H9 (cell line): ENCODE measurements at regions not wholly inside any gene's neighbourhood (a gene's known extent, or its start where the extent isn't known, plus 50 kb on each side); places are given as distances from the start of the nearest gene placed in this dataset.

Experiments used
- DNase-seq: peaks from one replicate; pipeline ENCODE4 v3.0.0-alpha.2; 2017
- H2AFZ ChIP-seq: one replicate; pipeline ENCODE4 v1.6.1; 2013; ENCODE audit warnings: mild to moderate bottlenecking, low read length, control low read depth, moderate library complexity
- H2AK5ac ChIP-seq: 2 replicates; pipeline ENCODE4 v1.6.1; 2013; ENCODE audit warnings: low read length, control low read depth, mixed read lengths; ENCODE audit not compliant: insufficient read length
- H2BK120ac ChIP-seq: one replicate; pipeline ENCODE4 v1.6.1; 2013; ENCODE audit warnings: low read depth, mild to moderate bottlenecking, low read length, control low read depth, inconsistent platforms; ENCODE audit not compliant: poor library complexity, severe bottlenecking
- H2BK12ac ChIP-seq: 2 replicates; pipeline ENCODE4 v1.6.1; 2013; ENCODE audit warnings: low read length, control low read depth, mixed read lengths, low read depth; ENCODE audit not compliant: insufficient read length
- H2BK15ac ChIP-seq: 2 replicates; pipeline ENCODE4 v1.6.1; 2013; ENCODE audit warnings: low read depth, low read length, control low read depth
- H2BK20ac ChIP-seq: one replicate; pipeline ENCODE4 v1.6.1; 2013; ENCODE audit warnings: low read depth, mild to moderate bottlenecking, low read length, control low read depth, inconsistent platforms; ENCODE audit not compliant: poor library complexity, severe bottlenecking
- H2BK5ac ChIP-seq: 2 replicates; pipeline ENCODE4 v1.6.1; 2013; ENCODE audit warnings: low read length, control low read depth, mixed read lengths; ENCODE audit not compliant: insufficient read length
- H3K14ac ChIP-seq: 2 replicates; pipeline ENCODE4 v1.6.1; 2013; ENCODE audit warnings: low read length, control low read depth; ENCODE audit not compliant: insufficient read depth
- H3K18ac ChIP-seq: 2 replicates; pipeline ENCODE4 v1.6.1; 2013; ENCODE audit warnings: low read depth, mild to moderate bottlenecking, mixed read lengths, low read length, control low read depth; ENCODE audit not compliant: insufficient read length
- H3K23ac ChIP-seq: 2 replicates; pipeline ENCODE4 v1.6.1; 2013; ENCODE audit warnings: low read length, control low read depth, mixed read lengths, low read depth; ENCODE audit not compliant: insufficient read length
- H3K23me2 ChIP-seq: 2 replicates; pipeline ENCODE4 v1.6.1; 2013; ENCODE audit warnings: low read depth, mild to moderate bottlenecking, mixed read lengths, low read length, control low read depth; ENCODE audit not compliant: insufficient read length, poor library complexity, severe bottlenecking
- H3K27ac ChIP-seq: 2 replicates; pipeline ENCODE4 v1.5.1; 2013; ENCODE audit warnings: low read length, control low read depth, mixed read lengths, low read depth; ENCODE audit not compliant: insufficient read length
- H3K27me3 ChIP-seq: 2 replicates; pipeline ENCODE4 v1.6.1; 2013; ENCODE audit warnings: low read length, control low read depth, inconsistent platforms; ENCODE audit not compliant: insufficient read depth
- H3K4ac ChIP-seq: 2 replicates; pipeline ENCODE4 v1.6.1; 2013; ENCODE audit warnings: low read depth, mild to moderate bottlenecking, control low read depth, inconsistent platforms, low read length, moderate library complexity
- H3K4me1 ChIP-seq: 2 replicates; pipeline ENCODE4 v1.6.1; 2013; ENCODE audit warnings: low read length, control low read depth, inconsistent platforms; ENCODE audit not compliant: insufficient read depth
- H3K4me2 ChIP-seq: 2 replicates; pipeline ENCODE4 v1.6.1; 2013; ENCODE audit warnings: low read length, control low read depth, mixed read lengths; ENCODE audit not compliant: insufficient read length, insufficient read depth
- H3K56ac ChIP-seq: 2 replicates; pipeline ENCODE4 v1.6.1; 2013; ENCODE audit warnings: low read depth, mild to moderate bottlenecking, mixed read lengths, low read length, control low read depth; ENCODE audit not compliant: insufficient read length
- H3K79me1 ChIP-seq: 2 replicates; pipeline ENCODE4 v1.6.1; 2013; ENCODE audit warnings: low read depth, mild to moderate bottlenecking, moderate library complexity, low read length, control low read depth, inconsistent platforms; ENCODE audit not compliant: insufficient read depth, poor library complexity, severe bottlenecking
- H3K79me2 ChIP-seq: 2 replicates; pipeline ENCODE4 v1.6.1; 2013; ENCODE audit warnings: low read length, control low read depth, inconsistent platforms; ENCODE audit not compliant: insufficient read depth
- H3K9ac ChIP-seq: 2 replicates; pipeline ENCODE4 v1.6.1; 2013; ENCODE audit warnings: low read length, control low read depth, mixed read lengths; ENCODE audit not compliant: insufficient read length; ENCODE audit errors: extremely low read depth
- H3K9me3 ChIP-seq: one replicate; pipeline ENCODE4 v1.6.1; 2013; ENCODE audit warnings: low read depth, low read length, inconsistent platforms; ENCODE audit not compliant: control insufficient read depth
- H3T11ph ChIP-seq: one replicate; pipeline ENCODE4 v1.6.1; 2013; ENCODE audit warnings: mild to moderate bottlenecking, low read length, control low read depth, inconsistent platforms
- H4K20me1 ChIP-seq: one replicate; pipeline ENCODE4 v1.6.1; 2013; ENCODE audit not compliant: control insufficient read depth, insufficient read length, insufficient read depth
- H4K5ac ChIP-seq: 2 replicates; pipeline ENCODE4 v1.6.1; 2013; ENCODE audit warnings: low read depth, mild to moderate bottlenecking, mixed read lengths, low read length, control low read depth; ENCODE audit not compliant: insufficient read length
- H4K8ac ChIP-seq: replicated peaks from 2 replicates; pipeline ENCODE4 v1.6.1; 2013; ENCODE audit warnings: low read length, control low read depth, mixed read lengths, low read depth; ENCODE audit not compliant: insufficient read length
- H4K91ac ChIP-seq: 2 replicates; pipeline ENCODE4 v1.6.1; 2013; ENCODE audit warnings: low read depth, mild to moderate bottlenecking, moderate library complexity, mixed read lengths, low read length, control low read depth; ENCODE audit not compliant: insufficient read length
- H3K27ac Mint-ChIP-seq, 3 experiments: 2 replicates in 2 of 3; 3 replicates in 1 of 3; pipeline ENCODE4 v1.8.0; 2020 to 2021; ENCODE audit warnings: mixed read lengths in 3 of 3, mild to moderate bottlenecking in 1 of 3, moderate library complexity in 1 of 3
- H3K27me3 Mint-ChIP-seq: 2 replicates; pipeline ENCODE4 v1.8.0; 2021; ENCODE audit warnings: low read depth, mild to moderate bottlenecking, moderate library complexity, mixed read lengths
- H3K36me3 Mint-ChIP-seq, 3 experiments: 2 replicates in 2 of 3; 3 replicates in 1 of 3; pipeline ENCODE4 v1.8.0; 2020 to 2021; ENCODE audit warnings: low read depth in 3 of 3, mixed read lengths in 3 of 3; ENCODE audit not compliant: insufficient read depth in 1 of 3
- H3K4me1 Mint-ChIP-seq, 2 experiments: 2 replicates each; pipeline ENCODE4 v1.8.0; 2020; ENCODE audit warnings: mixed read lengths in 2 of 2
- H3K4me3 Mint-ChIP-seq, 2 experiments: 2 replicates in 1 of 2; 3 replicates in 1 of 2; pipeline ENCODE4 v1.8.0; 2020 to 2021; ENCODE audit warnings: mild to moderate bottlenecking in 2 of 2, mixed read lengths in 2 of 2, moderate library complexity in 1 of 2
- H3K9me3 Mint-ChIP-seq, 2 experiments: 2 replicates in 1 of 2; 3 replicates in 1 of 2; pipeline ENCODE4 v1.8.0; 2020; ENCODE audit warnings: mild to moderate bottlenecking in 2 of 2, mixed read lengths in 2 of 2, moderate library complexity in 1 of 2
- CTCF ChIP-seq: fragments of 200-600 bp; sonication (generic); conservative IDR thresholded peaks from 3 replicates; pipeline ENCODE4 v1.8.0; 2021; ENCODE audit warnings: antibody characterized with exemption, mild to moderate bottlenecking
- WGBS: extraction: QIAGEN DNeasy Blood & Tissue Kit; methylation state at CpG from one replicate; pipeline ENCODE4 v1.1.7; 2013; ENCODE audit warnings: missing lambda C conversion rate, low lambda C conversion rate, mixed read lengths; ENCODE audit not compliant: insufficient read length; ENCODE audit errors: extremely low coverage; 5-methylcytosine and 5-hydroxymethylcytosine counted together

GRCh38 chr9:96068511-96068910, 193.0 kb downstream of the ERCC6L2 start:
- Histone ChIP-seq H2AFZ (no peak overlapping the region), H3K23ac (no peak overlapping the region), H3K23me2 (no peaks in the 10 kb centered on the region), H3T11ph (no peak overlapping the region), H3K27ac (no peak overlapping the region), H3K4ac (no peak overlapping the region), H3K56ac (no peak overlapping the region), H2BK5ac (no peak overlapping the region), H3K14ac (no peak overlapping the region), H3K79me1 (no peaks in the 10 kb centered on the region), H3K4me1 (no peaks in the 10 kb centered on the region), H2BK15ac (no peak overlapping the region), H3K9me3 (no peaks in the 10 kb centered on the region), H2BK20ac (no peak overlapping the region), H3K18ac (no peak overlapping the region), H4K91ac (no peak overlapping the region), H3K27me3 (no peaks in the 10 kb centered on the region), H3K4me2 (no peak overlapping the region), H4K20me1 (peaks cover 2% of the 10 kb centered on the region), H2BK120ac (no peak overlapping the region), H3K79me2 (no peaks in the 10 kb centered on the region), H2BK12ac (no peak overlapping the region), H3K9ac (no peak overlapping the region), H4K5ac (no peak overlapping the region), H4K8ac (no peak overlapping the region), H2AK5ac (no peak overlapping the region)
- TF ChIP-seq CTCF, result no peak
- Mint-ChIP-seq H3K9me3 (no peaks in the 10 kb centered on the region), H3K27me3 (no peaks in the 10 kb centered on the region; the same call in 1 of the 2 replicates), H3K4me3 (no peak overlapping the region), H3K4me1 (peaks cover 8 to 16% of the 10 kb centered on the region in 2 experiments; a peak in 3 of 4 replicates), H3K27ac (no peak overlapping the region), H3K36me3 (no peaks in the 10 kb centered on the region)
- WGBS, result no CpG with 5 or more reads among the region's 11 CpGs
- no peak for DNase-seq
